Vagina (tissue), 2 donors: ENCODE measurements at regions not wholly inside any gene's neighbourhood (a gene's known extent, or its start where the extent isn't known, plus 50 kb on each side); places are given as distances from the start of the nearest gene placed in this dataset.

Source experiments
- POLR2A ChIP-seq, 2 donors: fragments of 450-650 bp; IDR thresholded peaks; one replicate each; pipeline ENCODE4 v1.6.1; 2017; ENCODE audit warnings: antibody characterized with exemption in 2 of 2, mild to moderate bottlenecking in 2 of 2, moderate library complexity in 2 of 2
- POLR2AphosphoS5 ChIP-seq, 2 donors: sonication (generic); formaldehyde crosslinking; IDR thresholded peaks; one replicate each; pipeline ENCODE4 v1.9.0; 2017; ENCODE audit warnings: antibody characterized with exemption in 2 of 2, mild to moderate bottlenecking in 2 of 2, low read depth in 1 of 2; ENCODE audit not compliant: insufficient read depth in 1 of 2
- TF ChIP-seq, protein P1 (sequence below), 3 experiments: fragments of 450-650 bp in 2 of 3; fragments of 200-600 bp in 1 of 3; sonication (generic) in 1 of 3; IDR thresholded peaks; one replicate each; pipeline ENCODE4 v1.5.1; 2017 to 2019; ENCODE audit warnings: antibody characterized with exemption in 3 of 3, mild to moderate bottlenecking in 2 of 3, moderate library complexity in 2 of 3

- TF ChIP-seq, protein P1, sequence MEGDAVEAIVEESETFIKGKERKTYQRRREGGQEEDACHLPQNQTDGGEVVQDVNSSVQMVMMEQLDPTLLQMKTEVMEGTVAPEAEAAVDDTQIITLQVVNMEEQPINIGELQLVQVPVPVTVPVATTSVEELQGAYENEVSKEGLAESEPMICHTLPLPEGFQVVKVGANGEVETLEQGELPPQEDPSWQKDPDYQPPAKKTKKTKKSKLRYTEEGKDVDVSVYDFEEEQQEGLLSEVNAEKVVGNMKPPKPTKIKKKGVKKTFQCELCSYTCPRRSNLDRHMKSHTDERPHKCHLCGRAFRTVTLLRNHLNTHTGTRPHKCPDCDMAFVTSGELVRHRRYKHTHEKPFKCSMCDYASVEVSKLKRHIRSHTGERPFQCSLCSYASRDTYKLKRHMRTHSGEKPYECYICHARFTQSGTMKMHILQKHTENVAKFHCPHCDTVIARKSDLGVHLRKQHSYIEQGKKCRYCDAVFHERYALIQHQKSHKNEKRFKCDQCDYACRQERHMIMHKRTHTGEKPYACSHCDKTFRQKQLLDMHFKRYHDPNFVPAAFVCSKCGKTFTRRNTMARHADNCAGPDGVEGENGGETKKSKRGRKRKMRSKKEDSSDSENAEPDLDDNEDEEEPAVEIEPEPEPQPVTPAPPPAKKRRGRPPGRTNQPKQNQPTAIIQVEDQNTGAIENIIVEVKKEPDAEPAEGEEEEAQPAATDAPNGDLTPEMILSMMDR (IDR thresholded peaks at IDR 0.05), result no peak
- no peak for TF ChIP-seq POLR2A (IDR thresholded peaks at IDR 0.05)
- no peak for TF ChIP-seq POLR2AphosphoS5 (IDR thresholded peaks at IDR 0.05; ENCODE audit: insufficient read depth in 1 of 2, low read depth in 1 of 2)
Observed at GRCh38 chr13:51007216-51007615, 97.6 kb downstream of the RNASEH2B start.
